ENCODE measurements at regions not wholly inside any gene's neighbourhood (a gene's known extent, or its start where the extent isn't known, plus 50 kb on each side); places are given as distances from the start of the nearest gene placed in this dataset.

DNA sequence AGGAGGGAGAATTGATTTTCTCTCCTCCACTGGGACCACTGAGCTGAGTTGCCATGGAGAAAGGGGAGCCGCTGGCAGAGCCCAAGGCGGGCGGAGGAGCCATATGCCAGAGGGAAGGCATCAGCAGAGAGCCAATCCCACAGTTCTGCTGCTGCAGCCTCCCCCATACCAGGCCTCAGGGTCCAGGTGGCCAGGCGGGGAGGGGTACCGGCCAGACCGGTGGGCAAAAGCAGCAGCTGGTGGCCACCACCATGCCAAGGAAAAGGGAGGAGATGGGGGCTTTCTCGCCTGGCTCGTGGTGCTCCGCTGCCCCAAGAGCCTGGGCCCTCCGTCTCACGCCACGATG, 72.8 kb downstream of the PITPNM2 start:
- no peak for DNase-seq (ENCODE audit: low spot score)

GRCh38 chr12:123077298-123078119, 73.4 kb downstream of the PITPNM2 start:
- DNase-seq (ENCODE audit: low spot score), result peak; percentile 47

GRCh38 chr12:123076604-123077297, 74.1 kb downstream of the PITPNM2 start:
- no peak for DNase-seq (ENCODE audit: low spot score)

DNA sequence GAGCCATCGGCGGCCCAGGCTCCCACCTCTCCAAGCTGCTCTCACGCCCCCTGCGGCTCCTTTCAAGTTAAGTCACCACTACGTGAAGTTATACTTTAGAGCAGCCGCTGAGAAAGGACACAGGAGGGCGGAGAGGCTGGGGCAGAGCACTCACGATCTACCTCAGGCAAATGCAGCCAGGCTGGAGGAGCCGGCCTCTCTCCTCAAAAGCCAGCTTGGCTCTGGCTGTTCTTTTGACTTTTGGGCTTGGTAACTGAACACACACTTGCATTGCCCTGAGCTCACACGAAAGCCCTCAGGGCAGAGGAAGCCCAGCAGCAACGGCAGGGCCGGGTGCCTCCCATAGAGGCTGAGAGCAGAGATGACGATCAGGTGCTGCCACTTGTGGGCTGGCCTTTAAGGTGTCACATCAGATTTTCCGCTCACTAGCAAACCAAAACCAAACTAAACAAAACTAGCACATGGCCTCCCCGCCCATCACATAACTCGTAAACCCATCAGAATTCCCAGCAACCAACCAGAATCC, 75.2 kb downstream of the PITPNM2 start:
- DNase-seq (ENCODE audit: low spot score), result peak; percentile 64

- no peak for DNase-seq (ENCODE audit: low spot score)
Measured at GRCh38 chr12:123075087-123075645, 75.7 kb downstream of the PITPNM2 start.

DNA sequence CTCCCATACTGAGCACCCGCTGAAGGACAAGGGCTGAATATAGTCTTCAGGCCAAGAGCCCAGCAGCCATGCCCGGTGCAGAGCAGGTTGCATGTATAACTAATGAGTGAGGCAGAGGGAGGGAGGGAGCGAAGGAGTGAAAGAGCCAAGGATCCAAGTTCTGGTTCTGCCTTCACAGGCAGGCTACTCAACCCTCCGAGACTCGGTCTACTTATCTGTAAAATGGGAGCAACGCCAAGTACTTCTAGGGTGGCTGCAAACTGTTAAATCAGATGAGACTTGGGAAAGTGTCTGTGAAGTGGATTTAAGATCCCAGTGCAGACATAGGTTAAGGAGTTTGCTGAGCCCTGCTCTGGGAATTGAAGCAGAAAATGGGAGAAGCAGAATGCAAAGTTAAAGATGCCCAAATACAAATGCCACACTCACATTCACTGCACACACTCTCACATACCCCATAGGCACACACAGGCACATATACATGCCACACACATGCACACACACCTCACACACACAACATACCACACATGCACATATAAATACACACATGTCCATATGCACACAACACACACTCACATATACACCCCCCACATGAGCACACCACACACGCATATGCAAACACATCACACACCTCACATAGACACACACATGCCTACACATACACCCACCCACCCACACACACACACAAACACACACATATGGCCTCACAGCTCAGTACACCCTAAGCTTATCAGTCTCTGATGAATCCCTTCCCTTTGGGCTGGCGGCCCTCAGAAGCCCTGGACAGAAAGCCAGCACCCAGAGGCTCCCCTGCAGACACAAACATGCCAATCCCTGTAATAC, 76.7 kb downstream of the PITPNM2 start:
- DNase-seq (ENCODE audit: low spot score), result no peak

GRCh38 chr12:123073292-123073691, 77.6 kb downstream of the PITPNM2 start:
- no peak for DNase-seq (ENCODE audit: low spot score)

- DNase-seq (ENCODE audit: low spot score), result no peak
Measured at GRCh38 chr12:123071857-123072256, 79.0 kb downstream of the PITPNM2 start.

DNA sequence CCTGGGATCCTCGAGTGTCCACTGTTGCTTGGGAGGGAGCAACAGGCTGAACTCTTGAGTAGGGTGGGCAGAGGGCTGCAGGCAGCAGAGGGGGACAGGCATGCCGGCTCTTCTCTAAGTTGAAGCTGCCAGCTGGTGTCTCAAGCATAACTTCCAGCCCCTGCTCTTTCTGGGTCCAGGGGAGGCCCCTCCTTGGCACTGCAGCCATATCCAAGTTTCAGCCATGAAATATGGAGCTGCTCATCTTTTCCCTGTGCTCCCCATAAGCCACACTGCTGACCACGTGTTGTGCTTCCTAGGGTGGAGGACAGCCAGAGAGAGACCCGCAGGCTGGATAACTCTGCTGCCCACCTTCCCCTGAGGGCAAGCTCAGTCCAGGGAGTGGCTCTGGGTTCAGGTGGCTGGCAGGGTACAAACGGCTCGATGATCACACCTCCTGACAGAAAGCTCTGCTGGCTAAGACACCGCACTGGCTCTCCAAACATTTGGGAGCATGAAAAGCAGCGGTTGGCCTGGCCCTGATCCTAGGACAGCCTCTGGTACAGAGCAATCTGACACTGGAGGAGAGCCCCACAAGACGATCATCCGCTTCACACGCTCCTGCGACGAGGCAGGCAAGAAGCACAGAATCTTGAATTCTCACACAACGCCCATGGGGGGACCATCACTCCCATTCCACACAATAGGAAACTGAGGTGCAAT, 79.6 kb downstream of the PITPNM2 start:
- DNase-seq (ENCODE audit: low spot score), result no peak

- DNase-seq (ENCODE audit: low spot score), result no peak
Measured at GRCh38 chr12:123070267-123071081, 80.4 kb downstream of the PITPNM2 start.

DNA sequence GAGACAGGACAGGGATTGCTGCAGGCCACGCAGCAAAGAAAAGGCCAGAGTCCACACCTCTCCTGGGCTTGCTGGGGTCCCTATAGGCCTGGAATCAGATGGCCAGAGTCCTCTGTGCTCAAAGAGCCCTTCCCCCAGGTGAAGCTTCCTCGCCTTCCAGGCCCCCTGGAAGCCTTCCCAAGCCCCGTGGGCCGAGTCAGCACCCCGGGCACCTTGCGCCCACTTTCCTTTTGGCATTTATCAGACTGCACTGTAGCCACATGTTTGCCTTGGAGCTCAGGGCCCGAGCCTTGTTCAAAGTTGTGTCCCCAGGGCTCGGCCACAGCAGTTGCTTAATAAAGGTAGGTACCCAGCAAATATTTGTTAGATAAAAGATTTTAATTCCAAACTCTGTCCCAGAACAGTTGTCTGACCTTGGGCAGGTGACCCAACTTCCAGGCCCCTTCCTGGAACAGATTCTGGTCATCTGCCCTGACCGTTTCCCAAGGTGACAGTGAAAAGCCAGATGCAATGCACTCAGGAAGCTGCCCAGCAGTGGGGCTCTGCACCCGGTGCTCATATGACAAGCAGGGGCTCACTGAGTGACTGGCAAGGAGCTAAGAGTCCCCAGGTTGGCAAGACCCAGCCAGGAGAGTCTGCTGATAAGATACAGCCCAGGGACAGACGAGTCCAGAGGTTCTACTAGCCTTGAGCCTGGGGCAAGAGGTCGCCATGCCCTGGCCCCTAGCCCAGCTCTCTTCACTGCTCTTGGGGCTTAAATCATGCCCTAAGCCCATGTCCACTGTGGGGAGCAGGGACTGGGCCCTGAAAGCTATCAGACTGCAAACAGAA, 81.2 kb downstream of the PITPNM2 start:
- no peak for DNase-seq (ENCODE audit: low spot score)

DNA sequence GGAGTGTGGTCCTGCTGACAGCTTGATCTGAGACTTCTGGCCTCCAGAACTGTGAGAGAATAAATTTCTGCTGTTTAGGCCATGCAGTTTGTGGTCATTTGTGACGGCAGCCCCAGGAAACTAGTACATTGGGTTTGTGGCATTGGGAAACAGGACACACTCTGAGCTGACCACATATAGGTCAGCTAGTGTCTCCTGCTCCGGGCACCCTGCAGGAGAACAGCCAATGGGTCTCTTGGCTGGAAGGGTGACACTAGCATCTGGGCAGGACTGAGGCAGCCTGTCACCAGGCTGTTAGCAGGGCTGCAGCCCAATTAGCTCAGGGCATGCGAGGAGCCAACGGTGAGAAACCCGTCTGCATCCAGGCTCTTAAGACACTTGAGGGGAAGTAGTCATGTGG, 83.2 kb downstream of the PITPNM2 start:
- no peak for DNase-seq (ENCODE audit: low spot score)

- no peak for DNase-seq (ENCODE audit: low spot score)
Measured at GRCh38 chr12:123066384-123066710, 84.5 kb downstream of the PITPNM2 start.

DNA sequence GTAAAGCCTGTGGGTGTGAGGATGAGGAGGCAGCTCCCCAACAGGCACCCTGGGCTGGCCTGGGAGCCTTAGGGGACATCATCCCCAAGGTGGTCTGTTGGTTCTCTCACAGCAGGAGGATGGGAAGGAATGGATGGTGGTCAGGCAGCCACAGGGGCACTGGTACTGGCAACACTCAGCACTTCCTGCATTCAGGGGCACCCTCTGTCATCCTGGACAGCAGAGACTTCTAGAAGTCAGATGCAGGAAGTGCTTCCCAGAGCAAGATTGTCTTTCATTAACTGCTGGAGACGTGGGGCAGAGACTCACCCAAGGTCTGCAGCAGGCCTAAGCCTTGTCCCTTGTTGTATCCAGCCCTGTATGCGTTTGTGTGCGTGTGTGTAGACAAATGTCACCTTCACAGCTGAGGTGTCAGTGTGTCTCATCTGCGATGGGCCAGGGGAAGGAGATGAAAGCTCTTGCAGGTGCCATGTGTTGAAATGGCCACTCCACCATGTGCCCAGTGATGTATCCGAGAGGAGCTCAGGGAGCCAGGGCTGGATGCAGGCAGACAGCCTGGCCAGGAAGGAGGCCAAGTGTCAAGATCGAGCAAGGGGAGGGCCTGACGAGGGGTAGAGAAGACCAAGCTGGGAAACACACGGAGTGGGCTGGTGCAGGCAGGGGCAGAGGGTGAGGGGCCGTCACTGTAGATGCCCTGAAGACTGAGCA, 85.1 kb downstream of the PITPNM2 start:
- no peak for DNase-seq (ENCODE audit: low spot score)

DNA sequence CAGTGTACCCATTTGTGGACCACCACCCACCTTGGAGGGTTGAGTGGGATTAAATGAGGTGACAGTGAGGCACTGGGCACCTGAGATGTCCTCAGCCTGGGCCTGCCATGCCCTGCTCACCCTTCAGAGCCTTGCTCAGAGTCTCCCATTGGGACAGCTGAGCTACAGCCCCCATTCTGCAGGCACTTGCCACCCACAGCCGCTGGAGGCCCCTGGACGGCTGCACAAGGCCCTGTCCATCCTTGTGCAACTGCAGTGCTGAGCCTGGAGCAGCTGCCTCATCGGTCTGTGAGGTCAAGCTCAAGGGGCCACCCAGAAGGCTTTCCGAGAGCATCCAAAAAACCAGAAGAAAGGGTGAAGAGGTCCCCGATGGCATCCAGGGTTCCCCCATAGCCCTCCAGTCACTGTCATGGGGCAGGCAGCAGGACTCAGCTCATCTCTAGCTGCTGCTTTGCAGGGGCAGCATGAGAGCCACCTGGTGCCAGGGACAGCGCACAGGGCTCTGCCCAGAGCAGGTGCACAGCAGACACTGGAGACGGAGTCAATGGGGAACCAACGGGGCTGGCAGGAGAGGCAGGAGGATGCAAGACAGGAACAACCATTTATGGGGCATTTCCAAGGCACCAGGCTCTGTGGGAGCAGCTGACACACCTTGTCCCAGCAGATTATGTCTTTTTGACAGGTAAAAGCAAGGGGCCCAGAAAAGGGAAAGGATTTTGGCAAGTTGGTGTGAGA, 84.6 kb downstream of the ARL6IP4 start:
- no peak for DNase-seq (ENCODE audit: low spot score)

DNA sequence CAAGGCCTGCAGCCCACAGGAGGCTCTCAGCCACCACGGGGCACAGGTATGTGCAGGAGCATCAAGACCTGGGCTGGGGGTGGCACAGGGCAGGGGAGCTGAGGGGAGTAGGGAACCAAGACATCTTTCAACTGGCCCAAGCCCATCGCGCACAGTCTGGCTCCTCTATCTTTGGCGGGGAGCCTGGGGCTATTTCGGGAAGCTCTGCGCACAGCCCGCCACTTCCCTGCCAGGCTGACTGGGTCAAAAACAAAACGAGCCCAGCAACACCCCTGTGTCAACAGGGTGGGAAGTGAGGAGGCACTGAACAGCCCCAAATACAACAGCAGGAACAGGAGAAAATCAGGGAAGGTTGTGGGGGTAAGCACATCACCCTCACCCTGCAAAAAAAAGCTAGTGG, 83.9 kb downstream of the ARL6IP4 start:
- DNase-seq (ENCODE audit: low spot score), result no peak

- DNase-seq (ENCODE audit: low spot score), result peak; percentile 45
Measured at GRCh38 chr12:123063535-123063934, 83.1 kb downstream of the ARL6IP4 start.
